Astrocyte (in vitro differentiated cells and primary cell): ENCODE measurements at regions not wholly inside any gene's neighbourhood (a gene's known extent, or its start where the extent isn't known, plus 50 kb on each side); places are given as distances from the start of the nearest gene placed in this dataset.

Experiments
- DNase-seq: peaks from one replicate; pipeline ENCODE4 v3.0.0-alpha.2; 2010; ENCODE audit warnings: low read depth
- FAIRE-seq: peaks from 2 replicates; lab custom pipeline; 2011; peaks lifted over from hg19 to GRCh38; lab: Jason Lieb, UNC
- H2AFZ ChIP-seq: 2 replicates; pipeline ENCODE4 v1.6.0; 2012; ENCODE audit warnings: low read depth, low read length, inconsistent platforms
- H3K27ac ChIP-seq: 2 replicates; pipeline ENCODE4 v1.5.1; 2011; ENCODE audit warnings: low read depth, low read length, inconsistent platforms
- H3K27me3 ChIP-seq: 2 replicates; pipeline ENCODE4 v1.6.0; 2011; ENCODE audit warnings: low read length, inconsistent platforms; ENCODE audit not compliant: insufficient read depth
- H3K36me3 ChIP-seq: 2 replicates; pipeline ENCODE4 v1.5.1; 2011; ENCODE audit warnings: low read length, inconsistent platforms; ENCODE audit not compliant: insufficient read depth
- H3K4me1 ChIP-seq: 2 replicates; pipeline ENCODE4 v1.5.1; 2011; ENCODE audit warnings: low read length, inconsistent platforms; ENCODE audit not compliant: insufficient read depth
- H3K4me2 ChIP-seq: 2 replicates; pipeline ENCODE4 v1.6.0; 2012; ENCODE audit warnings: low read length, inconsistent platforms
- H3K4me3 ChIP-seq: 2 replicates; pipeline ENCODE4 v1.5.1; 2011; ENCODE audit warnings: low read depth, mild to moderate bottlenecking, low read length, inconsistent platforms; ENCODE audit not compliant: insufficient read depth
- H3K79me2 ChIP-seq: 2 replicates; pipeline ENCODE4 v1.6.0; 2012; ENCODE audit warnings: mild to moderate bottlenecking, low read length, inconsistent platforms; ENCODE audit not compliant: insufficient read depth
- H3K9ac ChIP-seq: 2 replicates; pipeline ENCODE4 v1.6.0; 2012; ENCODE audit warnings: mild to moderate bottlenecking, low read length, inconsistent platforms
- H3K9me3 ChIP-seq: 2 replicates; pipeline ENCODE4 v1.5.1; 2012; ENCODE audit warnings: low read depth, mild to moderate bottlenecking, low read length, inconsistent platforms; ENCODE audit not compliant: insufficient read depth
- H4K20me1 ChIP-seq: 2 replicates; pipeline ENCODE4 v1.6.0; 2012; ENCODE audit warnings: low read length, inconsistent platforms; ENCODE audit not compliant: insufficient read depth
- H3K27ac Mint-ChIP-seq: one replicate; pipeline ENCODE4 v1.8.0; 2021; ENCODE audit warnings: mild to moderate bottlenecking, mixed read lengths; ENCODE audit not compliant: unreplicated experiment
- H3K27me3 Mint-ChIP-seq: one replicate; pipeline ENCODE4 v1.8.0; 2021; ENCODE audit warnings: low read depth, mixed read lengths; ENCODE audit not compliant: unreplicated experiment
- H3K36me3 Mint-ChIP-seq: one replicate; pipeline ENCODE4 v1.8.0; 2021; ENCODE audit warnings: low read depth, mixed read lengths; ENCODE audit not compliant: unreplicated experiment
- H3K4me1 Mint-ChIP-seq: one replicate; pipeline ENCODE4 v1.8.0; 2021; ENCODE audit warnings: low read depth, mixed read lengths; ENCODE audit not compliant: unreplicated experiment
- H3K4me3 Mint-ChIP-seq: one replicate; pipeline ENCODE4 v1.8.0; 2021; ENCODE audit warnings: mild to moderate bottlenecking, moderate library complexity, mixed read lengths; ENCODE audit not compliant: unreplicated experiment
- H3K9me3 Mint-ChIP-seq: one replicate; pipeline ENCODE4 v1.8.0; 2021; ENCODE audit warnings: mild to moderate bottlenecking, mixed read lengths; ENCODE audit not compliant: unreplicated experiment
- EZH2 ChIP-seq: IDR thresholded peaks from 2 replicates; pipeline ENCODE4 v1.6.1; 2012; ENCODE audit warnings: mild to moderate bottlenecking, low read length, inconsistent platforms; ENCODE audit not compliant: insufficient read depth
- TF ChIP-seq, protein P1 (sequence below): IDR thresholded peaks from 2 replicates; pipeline ENCODE4 v1.5.1; 2011; ENCODE audit warnings: low read depth, mild to moderate bottlenecking, inconsistent platforms, low read length, moderate library complexity; ENCODE audit not compliant: insufficient read depth

- H3K9me3 ChIP-seq: no peaks in the 10 kb centered on the region
- Mint-ChIP-seq H3K4me3 (no peak overlapping the region), H3K4me1 (peaks cover 6% of the 10 kb centered on the region), H3K27me3 (no peaks in the 10 kb centered on the region), H3K9me3 (peaks cover 1% of the 10 kb centered on the region), H3K36me3 (peaks cover 2% of the 10 kb centered on the region), H3K27ac (no peak overlapping the region)
- no peaks in the 10 kb centered on the region for H3K79me2 ChIP-seq
- no peak overlapping the region for H3K27ac ChIP-seq
- FAIRE-seq: no peak
- H3K9ac ChIP-seq: no peak overlapping the region
- no peak overlapping the region for H3K4me2 ChIP-seq
- H2AFZ ChIP-seq: no peak overlapping the region
- DNase-seq: no peak
- no peak overlapping the region for H3K4me3 ChIP-seq
- TF ChIP-seq, protein P1, sequence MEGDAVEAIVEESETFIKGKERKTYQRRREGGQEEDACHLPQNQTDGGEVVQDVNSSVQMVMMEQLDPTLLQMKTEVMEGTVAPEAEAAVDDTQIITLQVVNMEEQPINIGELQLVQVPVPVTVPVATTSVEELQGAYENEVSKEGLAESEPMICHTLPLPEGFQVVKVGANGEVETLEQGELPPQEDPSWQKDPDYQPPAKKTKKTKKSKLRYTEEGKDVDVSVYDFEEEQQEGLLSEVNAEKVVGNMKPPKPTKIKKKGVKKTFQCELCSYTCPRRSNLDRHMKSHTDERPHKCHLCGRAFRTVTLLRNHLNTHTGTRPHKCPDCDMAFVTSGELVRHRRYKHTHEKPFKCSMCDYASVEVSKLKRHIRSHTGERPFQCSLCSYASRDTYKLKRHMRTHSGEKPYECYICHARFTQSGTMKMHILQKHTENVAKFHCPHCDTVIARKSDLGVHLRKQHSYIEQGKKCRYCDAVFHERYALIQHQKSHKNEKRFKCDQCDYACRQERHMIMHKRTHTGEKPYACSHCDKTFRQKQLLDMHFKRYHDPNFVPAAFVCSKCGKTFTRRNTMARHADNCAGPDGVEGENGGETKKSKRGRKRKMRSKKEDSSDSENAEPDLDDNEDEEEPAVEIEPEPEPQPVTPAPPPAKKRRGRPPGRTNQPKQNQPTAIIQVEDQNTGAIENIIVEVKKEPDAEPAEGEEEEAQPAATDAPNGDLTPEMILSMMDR: no peak
- TF ChIP-seq EZH2: no peak
- H3K36me3 ChIP-seq: no peaks in the 10 kb centered on the region
- no peaks in the 10 kb centered on the region for H3K27me3 ChIP-seq
- H4K20me1 ChIP-seq: no peaks in the 10 kb centered on the region
- no peaks in the 10 kb centered on the region for H3K4me1 ChIP-seq
These were observed 159.1 kb upstream of the PDE7B start for GRCh38 chr6:135692426-135692825.

DNA sequence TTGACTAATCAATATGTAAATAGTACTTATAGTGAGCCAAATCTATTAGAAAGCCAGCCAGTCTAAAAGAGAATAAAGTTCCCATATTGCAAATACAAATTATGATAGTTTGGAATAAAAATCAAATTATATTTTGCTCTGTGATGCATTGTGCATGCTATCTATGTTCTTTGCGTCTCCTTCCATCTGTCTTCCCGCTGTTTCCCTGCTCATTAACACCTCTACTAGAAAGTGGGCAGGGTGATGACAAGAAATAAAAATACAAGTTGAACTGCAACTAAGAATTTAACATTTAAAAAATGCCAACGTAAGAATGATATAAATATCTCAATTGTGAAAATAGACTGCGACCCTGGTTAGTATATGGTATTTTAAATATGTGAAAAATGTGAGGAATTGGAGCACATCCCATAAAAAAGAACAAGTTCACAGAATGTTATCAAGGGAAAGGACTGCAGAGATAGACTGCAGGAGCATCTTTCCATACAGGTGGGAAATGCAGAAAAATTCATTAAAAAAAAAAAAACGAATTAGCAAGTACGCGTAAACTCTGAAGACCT lies 157.6 kb upstream of the PDE7B start:
- FAIRE-seq: no peak
- H3K4me3 ChIP-seq: no peak overlapping the region
- TF ChIP-seq, protein P1: no peak
- no peak for TF ChIP-seq EZH2
- no peak for DNase-seq
- Mint-ChIP-seq H3K9me3 (peaks cover 1% of the 10 kb centered on the region), H3K4me1 (peaks cover 5% of the 10 kb centered on the region), H3K4me3 (no peak overlapping the region), H3K36me3 (peaks cover 1% of the 10 kb centered on the region), H3K27ac (no peak overlapping the region), H3K27me3 (no peaks in the 10 kb centered on the region)
- no peaks in the 10 kb centered on the region for H3K9me3 ChIP-seq
- no peak overlapping the region for H3K4me2 ChIP-seq
- H3K79me2 ChIP-seq: no peaks in the 10 kb centered on the region
- H3K9ac ChIP-seq: no peak overlapping the region
- no peaks in the 10 kb centered on the region for H3K4me1 ChIP-seq
- no peaks in the 10 kb centered on the region for H3K27me3 ChIP-seq
- no peaks in the 10 kb centered on the region for H3K36me3 ChIP-seq
- no peak overlapping the region for H3K27ac ChIP-seq
- H2AFZ ChIP-seq: no peak overlapping the region
- no peaks in the 10 kb centered on the region for H4K20me1 ChIP-seq

DNA sequence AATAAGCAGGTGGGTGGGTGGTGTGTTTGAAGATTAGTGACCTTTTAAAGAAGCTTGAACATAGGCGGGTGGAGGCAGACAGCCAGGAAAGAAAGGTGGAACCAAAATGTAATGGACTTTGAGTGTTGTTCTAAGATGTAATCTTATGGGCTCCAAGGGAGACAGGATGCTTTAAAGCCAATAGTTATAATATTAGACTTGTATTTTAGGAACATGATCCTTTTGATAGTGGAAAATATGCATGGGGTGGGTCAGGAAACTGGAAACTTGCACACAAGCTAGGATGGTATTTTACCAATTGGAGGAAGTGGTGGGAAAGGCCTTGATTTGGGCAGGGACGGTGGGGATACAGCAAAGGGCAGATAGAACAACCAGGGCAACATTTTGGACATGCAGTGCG lies 151.8 kb upstream of the PDE7B start:
- Mint-ChIP-seq H3K36me3 (no peaks in the 10 kb centered on the region), H3K9me3 (no peaks in the 10 kb centered on the region), H3K4me3 (no peak overlapping the region), H3K27me3 (no peaks in the 10 kb centered on the region), H3K4me1 (no peaks in the 10 kb centered on the region), H3K27ac (no peak overlapping the region)
- no peak overlapping the region for H3K4me3 ChIP-seq
- DNase-seq (no peak), FAIRE-seq (no peak)
- no peaks in the 10 kb centered on the region for H3K79me2 ChIP-seq
- H3K36me3 ChIP-seq: no peaks in the 10 kb centered on the region
- H3K9ac ChIP-seq: no peak overlapping the region
- TF ChIP-seq, protein P1: no peak
- no peak for TF ChIP-seq EZH2
- H3K4me2 ChIP-seq: no peak overlapping the region
- no peaks in the 10 kb centered on the region for H3K27me3 ChIP-seq
- H4K20me1 ChIP-seq: no peaks in the 10 kb centered on the region
- no peak overlapping the region for H2AFZ ChIP-seq
- no peak overlapping the region for H3K27ac ChIP-seq
- H3K9me3 ChIP-seq: no peaks in the 10 kb centered on the region
- no peaks in the 10 kb centered on the region for H3K4me1 ChIP-seq
